ENCODE measurements at regions not wholly inside any gene's neighbourhood (a gene's known extent, or its start where the extent isn't known, plus 50 kb on each side); places are given as distances from the start of the nearest gene placed in this dataset.

DNA sequence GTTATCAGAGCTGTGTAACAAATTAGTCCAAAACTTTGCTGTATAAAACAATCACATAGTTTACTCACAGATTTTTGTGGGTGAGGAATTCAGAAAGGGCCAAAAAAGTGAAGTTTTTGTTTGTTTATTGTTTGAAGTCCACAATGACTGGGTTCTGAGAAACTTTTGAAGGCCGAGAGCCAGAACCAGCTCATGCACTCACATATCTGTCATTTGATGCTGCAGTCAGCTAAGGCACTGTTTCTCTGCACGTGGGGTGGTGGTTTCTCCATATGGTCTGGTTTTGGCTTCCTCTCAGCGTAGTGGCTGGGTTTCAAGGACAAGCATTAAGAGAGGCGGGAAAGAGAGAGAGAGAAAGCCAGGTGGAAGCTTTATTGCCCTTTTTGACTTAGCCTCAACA, 131.8 kb downstream of the TWIST2 start:
- no peak overlapping the region for H3K27ac ChIP-seq
- no peak for DNase-seq (ENCODE audit: low spot score in 2 of 2)

DNA sequence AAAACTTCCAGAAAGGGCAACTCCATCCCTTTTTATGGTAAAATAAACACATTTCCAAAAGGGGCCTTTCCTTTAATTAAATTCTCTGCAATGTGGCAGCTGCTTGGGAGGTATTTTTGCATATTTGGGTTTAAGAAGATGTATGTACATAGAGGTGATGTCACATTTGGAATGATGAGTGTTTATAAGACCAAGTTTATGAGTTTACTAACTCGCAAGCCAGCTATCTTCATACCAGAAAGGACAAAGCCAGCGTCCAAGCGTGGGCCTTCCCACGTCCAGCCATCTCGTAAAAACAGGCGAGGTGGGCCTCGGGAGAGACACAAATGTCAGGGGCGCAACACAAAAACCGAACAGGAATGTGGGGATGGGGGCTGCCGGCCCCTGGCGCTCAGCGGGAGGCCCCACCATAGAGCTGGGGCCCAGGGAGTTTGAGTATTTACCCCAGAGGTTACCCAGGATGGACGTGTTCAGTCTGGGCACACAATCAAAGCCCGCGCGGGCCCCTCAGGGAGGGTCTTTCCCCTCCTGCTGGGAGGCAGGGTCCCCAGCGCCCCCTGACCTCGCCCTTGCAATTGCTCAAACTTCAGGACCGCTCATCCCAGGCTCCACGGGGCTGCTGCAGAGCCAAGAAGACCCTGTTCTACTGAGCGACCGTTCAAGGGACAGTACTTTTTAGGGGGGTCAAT, 137.3 kb downstream of the TWIST2 start:
- H3K9me3 ChIP-seq = no peaks in the 10 kb centered on the region
- no peak overlapping the region for H3K4me3 ChIP-seq
- no peaks in the 10 kb centered on the region for H3K27me3 ChIP-seq
- TF ChIP-seq, protein P1, sequence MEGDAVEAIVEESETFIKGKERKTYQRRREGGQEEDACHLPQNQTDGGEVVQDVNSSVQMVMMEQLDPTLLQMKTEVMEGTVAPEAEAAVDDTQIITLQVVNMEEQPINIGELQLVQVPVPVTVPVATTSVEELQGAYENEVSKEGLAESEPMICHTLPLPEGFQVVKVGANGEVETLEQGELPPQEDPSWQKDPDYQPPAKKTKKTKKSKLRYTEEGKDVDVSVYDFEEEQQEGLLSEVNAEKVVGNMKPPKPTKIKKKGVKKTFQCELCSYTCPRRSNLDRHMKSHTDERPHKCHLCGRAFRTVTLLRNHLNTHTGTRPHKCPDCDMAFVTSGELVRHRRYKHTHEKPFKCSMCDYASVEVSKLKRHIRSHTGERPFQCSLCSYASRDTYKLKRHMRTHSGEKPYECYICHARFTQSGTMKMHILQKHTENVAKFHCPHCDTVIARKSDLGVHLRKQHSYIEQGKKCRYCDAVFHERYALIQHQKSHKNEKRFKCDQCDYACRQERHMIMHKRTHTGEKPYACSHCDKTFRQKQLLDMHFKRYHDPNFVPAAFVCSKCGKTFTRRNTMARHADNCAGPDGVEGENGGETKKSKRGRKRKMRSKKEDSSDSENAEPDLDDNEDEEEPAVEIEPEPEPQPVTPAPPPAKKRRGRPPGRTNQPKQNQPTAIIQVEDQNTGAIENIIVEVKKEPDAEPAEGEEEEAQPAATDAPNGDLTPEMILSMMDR (IDR thresholded peaks at IDR 0.05) = no peak
- TF ChIP-seq POLR2A (IDR thresholded peaks at IDR 0.05) = no peak
- TF ChIP-seq POLR2AphosphoS5 (IDR thresholded peaks at IDR 0.05) = no peak
- intact Hi-C loops (cut with DNase I; ENCODE audit: low total_unique reads) = no loop called here
- no peaks in the 10 kb centered on the region for H3K36me3 ChIP-seq
- H3K4me1 ChIP-seq = no peaks in the 10 kb centered on the region
- H3K27ac ChIP-seq = no peak overlapping the region
- DNase-seq (ENCODE audit: low spot score in 2 of 2) = no peak

More for the DNA sequence above, 131.8 kb downstream of the TWIST2 start:
- Histone ChIP-seq H3K4me1 (no peaks in the 10 kb centered on the region), H3K27me3 (no peaks in the 10 kb centered on the region), H3K36me3 (no peaks in the 10 kb centered on the region), H3K9me3 (peaks cover 3 to 7% of the 10 kb centered on the region in 2 donors), H3K4me3 (no peak overlapping the region)
- intact Hi-C loops (cut with DNase I; ENCODE audit: low total_unique reads) = no loop called here
- TF ChIP-seq POLR2AphosphoS5 (IDR thresholded peaks at IDR 0.05) (no peak), POLR2A (IDR thresholded peaks at IDR 0.05) (no peak)
- TF ChIP-seq, protein P1 (IDR thresholded peaks at IDR 0.05) = no peak

DNA sequence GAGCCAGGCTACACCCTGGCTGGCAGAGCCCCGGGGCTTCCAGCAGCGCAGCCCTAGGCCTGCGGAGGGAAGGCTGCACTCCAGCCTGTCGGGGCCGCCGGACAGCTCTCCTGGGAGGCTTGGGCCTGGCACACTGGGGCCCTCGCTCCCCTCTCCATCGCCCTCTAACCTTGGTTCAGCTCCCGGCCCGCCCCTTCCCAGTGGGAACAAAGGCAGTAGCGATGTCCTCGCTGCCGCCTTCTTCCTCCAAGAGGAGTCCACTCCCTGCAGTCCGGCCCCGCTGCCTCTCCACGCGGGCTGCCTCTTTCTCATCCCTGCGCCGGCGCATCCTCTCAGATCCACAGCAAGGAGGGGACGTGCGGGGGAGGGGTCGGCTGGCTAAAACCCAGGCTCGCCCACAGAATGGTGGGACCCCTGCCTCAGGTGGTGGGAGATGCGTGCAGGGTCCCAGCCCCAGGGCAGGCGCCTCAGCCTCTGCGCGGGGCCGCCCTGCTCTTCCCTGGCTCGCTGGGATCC, 138.1 kb downstream of the TWIST2 start:
- intact Hi-C loops (cut with DNase I; ENCODE audit: low total_unique reads) = no loop called here
- Histone ChIP-seq H3K27ac (no peak overlapping the region), H3K4me1 (no peaks in the 10 kb centered on the region), H3K9me3 (no peaks in the 10 kb centered on the region), H3K4me3 (no peak overlapping the region), H3K36me3 (no peaks in the 10 kb centered on the region), H3K27me3 (no peaks in the 10 kb centered on the region)
- DNase-seq (ENCODE audit: low spot score in 2 of 2) = no peak
- TF ChIP-seq POLR2AphosphoS5 (IDR thresholded peaks at IDR 0.05) (no peak), POLR2A (IDR thresholded peaks at IDR 0.05) (no peak)
- TF ChIP-seq, protein P1 (IDR thresholded peaks at IDR 0.05) = no peak

DNA sequence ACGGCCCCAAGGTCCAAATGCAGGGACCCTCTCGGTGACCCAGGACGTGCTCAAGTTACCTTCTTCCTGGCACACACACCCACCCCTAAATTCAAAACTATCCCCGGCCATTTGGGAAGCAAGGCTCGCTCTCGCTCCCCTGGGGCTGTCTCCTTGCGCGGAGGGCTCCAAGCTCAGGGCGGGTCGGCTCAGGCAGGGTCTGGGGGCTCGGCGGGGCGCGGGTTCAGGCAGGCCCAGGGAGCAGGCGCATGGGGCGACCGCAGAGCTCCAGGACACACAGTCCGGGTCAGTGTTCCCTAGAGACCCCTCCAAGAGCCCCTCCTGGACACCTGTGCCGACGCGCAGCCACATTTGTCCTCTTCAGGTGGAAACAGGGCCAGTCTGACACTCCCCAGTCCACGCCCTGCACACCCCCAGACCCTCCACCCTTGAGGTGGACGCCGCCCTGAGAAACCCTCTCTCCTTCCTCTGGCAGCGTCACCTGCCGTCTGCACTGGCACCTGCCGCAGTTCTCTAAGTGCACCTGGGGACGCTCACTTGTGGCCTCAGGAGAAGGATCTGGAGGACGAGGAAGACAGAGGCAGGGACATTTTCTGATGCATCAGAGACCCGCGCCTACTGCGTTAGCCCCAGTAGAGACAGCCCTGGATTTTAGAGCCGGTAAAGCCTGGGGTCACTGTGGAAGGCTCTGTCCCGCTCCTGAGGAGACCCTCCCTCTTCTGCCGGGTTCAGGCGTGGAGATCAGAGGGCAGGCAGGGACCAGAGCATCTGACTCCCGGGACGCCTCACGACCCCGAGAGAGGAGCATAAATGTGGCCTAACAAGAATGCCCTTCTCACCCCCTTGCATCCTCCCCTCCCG, 138.8 kb downstream of the TWIST2 start:
- no peak for TF ChIP-seq POLR2A (IDR thresholded peaks at IDR 0.05)
- TF ChIP-seq, protein P1 (IDR thresholded peaks at IDR 0.05) = no peak
- no peak for TF ChIP-seq POLR2AphosphoS5 (IDR thresholded peaks at IDR 0.05)
- peak overlapping the region in 1 of 2 donors; percentile 66 for H3K27ac ChIP-seq
- H3K4me3 ChIP-seq = no peak overlapping the region
- no peak for DNase-seq (ENCODE audit: low spot score in 2 of 2)
- H3K9me3 ChIP-seq = no peaks in the 10 kb centered on the region
- H3K4me1 ChIP-seq = no peaks in the 10 kb centered on the region
- no peaks in the 10 kb centered on the region for H3K27me3 ChIP-seq
- H3K36me3 ChIP-seq = no peaks in the 10 kb centered on the region
- intact Hi-C loops (cut with DNase I; ENCODE audit: low total_unique reads) = no loop called here
